ENCODE measurements at regions not wholly inside any gene's neighbourhood (a gene's known extent, or its start where the extent isn't known, plus 50 kb on each side); places are given as distances from the start of the nearest gene placed in this dataset.
"Not testable (repeated sequence)": the region's sequence is repeated elsewhere in the genome, so short reads cannot be mapped to it uniquely, and the experiment has no call there.

- DNase-seq = no peak
Observed at GRCh38 chr5:152711801-152712388, 306.8 kb upstream of the NMUR2 start.

DNA sequence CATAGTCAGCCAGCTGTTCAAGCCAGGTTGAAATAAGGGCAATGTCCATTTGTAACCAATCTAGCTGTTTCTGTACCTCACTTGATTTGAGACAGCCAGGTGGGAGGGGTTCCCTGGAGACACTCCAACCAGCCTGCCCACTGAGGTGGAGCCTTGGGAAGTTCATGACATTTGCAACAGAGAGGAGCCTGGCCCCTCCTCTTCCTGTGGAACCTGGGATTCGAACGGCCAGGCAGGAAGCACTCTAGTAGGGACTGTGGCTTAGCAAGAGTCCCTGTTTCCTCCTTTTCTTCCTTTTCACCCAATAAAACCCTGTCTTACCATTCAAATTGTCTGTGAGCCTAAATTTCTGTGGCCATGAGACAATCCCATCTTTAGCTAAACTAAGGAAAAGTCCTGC lies 312.3 kb upstream of the NMUR2 start:
- no peak for DNase-seq

GRCh38 chr5:152723482-152723881 lies 318.4 kb upstream of the NMUR2 start:
- DNase-seq = no peak

DNA sequence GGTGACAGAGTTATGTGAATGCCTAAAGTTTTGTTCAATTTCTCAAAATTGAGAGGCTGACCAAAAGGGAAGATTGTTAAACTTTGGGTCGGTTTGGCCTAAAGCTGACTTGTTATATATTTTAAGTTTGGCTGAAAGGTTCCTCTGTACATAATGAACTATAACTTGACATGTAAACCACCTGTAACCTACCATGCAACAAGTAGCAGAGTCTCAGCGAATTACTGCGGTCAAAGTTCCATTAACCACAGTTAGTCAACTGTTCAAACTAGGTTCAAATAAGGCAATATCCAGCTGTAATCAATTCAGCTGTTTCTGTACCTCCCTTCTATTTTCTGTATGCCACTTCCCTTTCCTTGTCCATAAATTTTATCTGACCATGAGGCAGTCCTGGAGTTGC lies 325.1 kb upstream of the NMUR2 start:
- no peak for DNase-seq

DNA sequence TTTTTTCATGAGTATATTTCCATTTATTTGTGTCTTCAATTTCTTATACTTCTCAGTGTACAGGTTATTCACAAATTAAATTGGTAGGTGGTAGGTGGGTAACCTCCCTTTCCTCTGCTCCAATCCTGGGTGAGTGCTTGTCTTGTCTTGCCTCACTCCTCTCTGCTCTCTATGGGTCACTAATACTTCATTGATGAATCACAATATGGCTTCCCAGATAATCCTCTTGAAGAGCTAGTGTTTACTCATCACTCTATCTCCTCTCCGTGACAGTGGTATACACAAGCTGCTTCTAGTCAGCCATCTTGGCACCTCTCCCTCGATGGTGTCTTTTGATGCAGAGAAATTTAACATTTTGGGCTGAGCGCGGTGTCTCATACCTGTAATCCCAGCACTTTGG lies 331.8 kb upstream of the NMUR2 start:
- no peak for DNase-seq

DNA sequence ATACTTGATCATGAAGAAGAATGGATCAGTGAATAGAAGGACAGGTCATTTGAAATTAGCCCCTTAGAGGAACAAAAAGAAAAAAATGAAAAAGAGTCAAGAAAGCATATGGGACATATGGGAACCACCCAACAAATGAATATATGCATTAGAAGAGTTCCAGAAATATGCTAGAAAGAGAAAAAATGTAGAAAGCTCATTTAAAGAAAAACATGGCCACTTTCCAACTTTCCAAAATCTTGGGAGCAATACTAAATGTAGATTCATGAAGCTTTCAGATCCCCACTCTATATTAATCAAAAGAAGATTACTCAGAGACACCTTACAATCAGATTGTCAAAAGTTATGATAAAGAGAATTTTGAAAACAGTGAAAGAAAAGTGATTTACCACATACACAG lies 334.8 kb upstream of the NMUR2 start:
- no peak for DNase-seq

- not testable (repeated sequence) for DNase-seq
Observed at GRCh38 chr5:152741126-152741525, 336.0 kb upstream of the NMUR2 start.

DNA sequence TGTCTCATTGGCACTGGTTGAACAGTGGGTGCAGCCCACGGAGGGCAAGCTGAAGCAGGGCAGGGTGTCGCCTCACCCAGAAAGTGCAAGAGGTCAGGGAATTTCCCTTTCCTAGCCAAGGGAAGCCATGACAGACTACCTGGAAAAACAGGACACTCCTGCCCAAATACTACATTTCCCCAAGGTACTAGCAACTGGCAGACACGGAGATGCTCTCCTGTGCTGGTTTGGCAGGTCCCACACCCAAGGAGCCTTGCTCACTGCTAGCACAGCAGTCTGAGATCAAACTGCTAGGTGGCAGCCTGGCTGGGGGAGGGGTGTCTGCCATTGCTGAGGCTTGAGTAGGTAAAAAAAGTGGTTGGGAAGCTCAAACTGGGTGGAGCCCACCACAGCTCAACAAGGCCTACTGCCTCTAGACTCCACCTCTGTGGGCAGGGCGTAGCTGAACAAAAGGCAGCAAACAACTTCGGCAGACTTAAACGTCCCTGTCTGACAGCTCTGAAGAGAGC lies 382.7 kb upstream of the NMUR2 start:
- not testable (repeated sequence) for DNase-seq

DNA sequence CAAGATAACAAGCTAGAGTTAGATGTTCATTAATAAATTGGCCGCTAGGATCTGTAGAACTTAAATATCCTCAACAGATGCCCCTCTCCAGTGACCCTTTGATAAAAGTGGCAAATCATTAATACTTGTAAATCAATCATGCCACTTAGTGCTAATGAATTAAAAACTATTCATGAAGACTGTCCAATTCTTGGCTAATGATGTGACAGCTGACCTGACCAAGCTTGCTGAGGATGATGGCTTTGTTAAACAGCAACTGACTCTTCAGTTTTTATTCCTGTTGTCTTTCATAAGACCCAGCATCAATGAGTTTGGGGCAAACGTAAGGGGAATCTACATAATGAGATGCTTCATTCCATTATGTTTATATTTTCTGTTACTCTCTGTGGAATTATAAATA lies 396.8 kb upstream of the NMUR2 start:
- no peak for DNase-seq

- DNase-seq = no peak
Observed at GRCh38 chr5:152804179-152804578, 399.1 kb upstream of the NMUR2 start.

- DNase-seq = no peak
Observed at GRCh38 chr5:152811988-152812387, 406.9 kb upstream of the NMUR2 start.

- DNase-seq = no peak
Observed at GRCh38 chr5:152813526-152813925, 408.4 kb upstream of the NMUR2 start.

DNA sequence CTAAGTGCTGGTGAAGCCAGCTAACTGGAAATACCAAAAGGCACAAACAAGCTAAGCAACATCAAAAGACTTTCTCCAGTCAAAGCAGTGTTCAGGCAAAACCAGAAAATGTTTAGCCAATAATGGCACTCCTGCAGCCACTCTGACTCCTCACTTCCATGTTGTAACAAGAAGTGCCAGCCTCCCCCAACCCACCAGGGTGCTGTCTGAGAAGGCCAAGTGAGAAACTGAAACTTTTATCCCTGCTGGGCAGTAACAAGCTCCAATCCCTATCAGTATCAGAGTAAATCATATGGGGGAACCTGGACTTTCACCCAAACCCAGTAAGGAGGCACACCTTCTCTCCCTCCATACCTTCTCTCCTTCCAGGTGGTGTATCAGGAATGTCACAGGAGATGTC lies 414.8 kb upstream of the NMUR2 start:
- DNase-seq = no peak

DNA sequence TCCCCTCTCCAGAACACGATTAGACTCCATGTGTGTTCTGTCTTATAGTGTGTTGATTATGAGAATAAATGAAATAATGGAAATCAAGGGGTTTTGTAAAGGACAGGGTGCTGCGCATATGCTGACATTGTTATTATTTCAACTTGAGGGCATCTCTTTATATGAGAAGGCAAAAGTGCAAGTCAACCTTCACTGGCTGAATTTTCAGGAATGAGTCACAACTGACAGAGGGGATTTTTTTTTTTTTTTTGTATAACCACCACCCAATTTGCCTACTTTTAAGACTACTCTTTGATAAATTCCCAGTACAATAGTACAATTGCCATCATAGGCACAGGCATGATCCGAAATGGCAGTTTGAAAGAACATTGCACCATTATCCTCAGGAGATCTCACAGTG lies 419.2 kb upstream of the NMUR2 start:
- DNase-seq = no peak

DNA sequence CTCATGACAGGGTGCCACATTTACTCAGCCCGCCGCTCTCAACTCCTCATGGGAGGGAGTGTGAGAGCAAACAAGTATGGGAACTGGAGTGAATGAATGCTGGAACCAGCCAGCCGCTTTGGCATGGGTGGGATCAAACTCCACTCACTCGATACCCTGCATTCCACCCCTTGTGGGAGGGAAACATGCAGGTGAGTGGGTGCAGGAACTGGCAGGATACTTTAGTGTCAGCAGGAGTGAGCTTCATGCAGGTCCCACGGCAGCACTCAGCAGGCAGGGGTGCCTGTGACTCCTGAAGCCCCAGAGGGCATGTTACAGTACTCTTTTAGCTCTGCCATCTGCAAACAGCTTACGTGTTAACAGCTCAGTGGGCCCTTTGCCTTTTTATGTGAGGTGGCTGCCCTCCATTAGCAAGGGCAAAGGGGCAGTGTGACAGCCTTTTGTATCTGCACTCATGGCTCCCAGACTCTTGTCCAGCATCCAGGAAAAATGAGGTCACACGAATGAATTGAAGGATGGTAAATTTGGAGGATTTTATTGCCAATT lies 433.2 kb upstream of the NMUR2 start:
- DNase-seq = no peak

GRCh38 chr5:152844713-152845112 lies 439.6 kb upstream of the NMUR2 start:
- DNase-seq = no peak

- DNase-seq = no peak
Observed at GRCh38 chr5:152853361-152853760, 448.3 kb upstream of the NMUR2 start.

DNA sequence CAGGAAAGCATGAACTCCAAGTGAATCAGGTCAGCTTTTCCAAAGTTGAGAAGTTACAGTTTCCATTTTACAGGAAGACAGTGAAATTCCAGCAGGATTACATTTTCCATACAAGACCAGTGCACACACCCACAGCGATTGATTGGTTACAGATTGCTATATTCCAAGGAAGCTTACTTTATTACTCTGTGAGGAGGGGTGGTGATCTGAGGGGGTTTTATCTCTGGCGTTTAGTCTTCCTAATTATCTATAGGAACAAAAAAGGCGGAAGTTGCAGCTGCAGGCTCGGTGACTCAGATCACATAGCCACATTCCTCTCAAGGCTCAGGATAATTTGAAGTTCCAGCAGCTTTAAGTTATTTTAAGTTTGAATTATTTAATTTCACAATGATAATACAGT lies 450.4 kb upstream of the NMUR2 start:
- DNase-seq = no peak

DNA sequence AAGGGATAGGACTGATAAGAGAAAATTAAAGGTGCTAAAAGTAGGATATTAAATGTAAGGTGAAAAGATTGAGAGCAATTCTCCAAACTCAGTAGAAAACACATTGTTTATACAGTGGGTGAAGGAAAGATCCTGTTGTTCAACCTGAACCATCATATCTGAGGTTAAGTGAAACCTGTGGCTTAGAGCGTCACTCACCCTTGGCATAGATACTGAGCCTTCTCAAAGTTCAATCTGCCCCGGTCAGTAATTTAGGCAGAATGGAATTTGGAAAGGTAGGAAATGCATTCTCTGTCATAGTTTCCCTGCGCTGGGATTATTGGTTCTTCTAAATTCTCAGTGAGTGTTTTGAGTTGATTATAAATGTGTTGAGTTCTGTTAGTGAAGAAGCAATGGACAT lies 456.2 kb upstream of the NMUR2 start:
- DNase-seq = no peak

DNA sequence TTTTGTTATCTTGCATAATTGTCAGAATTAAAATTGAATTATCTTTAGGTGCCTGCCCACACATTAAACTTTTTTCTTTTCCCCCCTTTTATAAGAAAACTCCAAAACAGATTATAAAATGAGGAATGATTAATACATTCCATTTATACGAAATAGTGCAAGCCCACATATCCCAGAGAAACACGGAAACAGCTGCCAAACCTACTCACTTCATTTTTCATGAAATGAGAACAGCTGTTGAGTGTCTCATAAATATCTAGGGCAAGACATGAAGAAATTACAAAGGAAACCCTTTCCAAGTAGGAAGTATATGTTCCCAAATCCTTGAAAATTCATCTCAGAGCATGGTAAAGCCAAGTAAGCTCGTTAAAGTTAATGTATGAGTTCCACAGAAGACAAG lies 459.4 kb upstream of the NMUR2 start:
- no peak for DNase-seq

GRCh38 chr5:152864991-152865390 lies 459.9 kb upstream of the NMUR2 start:
- DNase-seq = no peak

DNA sequence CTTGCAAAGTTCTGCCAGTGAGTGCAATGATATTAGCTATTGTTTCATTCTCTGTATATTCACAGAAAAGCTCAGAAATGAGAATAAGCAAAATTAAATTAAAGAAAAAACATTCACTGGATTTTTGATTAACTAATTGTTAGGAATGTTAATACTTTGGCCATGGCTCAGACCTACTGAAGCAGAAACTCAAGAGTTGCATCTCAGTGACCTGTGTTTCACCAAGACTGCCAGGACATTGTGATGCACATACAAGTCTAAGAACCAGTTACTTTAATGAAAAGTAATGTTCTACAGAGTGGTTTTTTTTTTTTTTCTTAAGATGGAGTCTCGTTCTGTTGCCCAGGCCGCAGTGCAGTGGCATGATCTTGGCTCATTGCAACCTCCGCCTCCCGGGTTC lies 464.9 kb upstream of the NMUR2 start:
- DNase-seq = no peak

DNA sequence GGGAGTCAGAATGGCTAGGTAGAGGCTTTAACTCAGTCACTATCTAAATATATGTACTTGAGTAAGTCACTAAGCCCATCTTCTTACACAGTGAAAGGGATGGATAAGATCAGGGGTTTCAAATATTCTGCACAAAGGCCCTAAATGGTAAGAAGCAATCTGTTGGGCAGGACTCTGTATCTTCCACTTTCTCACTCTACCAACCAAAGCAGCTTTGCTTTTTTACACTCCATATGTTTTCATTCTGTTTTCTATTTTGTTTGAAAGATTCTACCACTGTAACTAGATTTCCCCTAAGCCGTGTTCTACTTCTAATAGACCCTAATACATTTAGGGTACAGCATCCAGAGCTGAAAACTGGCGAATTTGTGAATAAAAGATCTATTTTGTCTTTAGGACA lies 477.5 kb upstream of the NMUR2 start:
- DNase-seq = no peak

DNA sequence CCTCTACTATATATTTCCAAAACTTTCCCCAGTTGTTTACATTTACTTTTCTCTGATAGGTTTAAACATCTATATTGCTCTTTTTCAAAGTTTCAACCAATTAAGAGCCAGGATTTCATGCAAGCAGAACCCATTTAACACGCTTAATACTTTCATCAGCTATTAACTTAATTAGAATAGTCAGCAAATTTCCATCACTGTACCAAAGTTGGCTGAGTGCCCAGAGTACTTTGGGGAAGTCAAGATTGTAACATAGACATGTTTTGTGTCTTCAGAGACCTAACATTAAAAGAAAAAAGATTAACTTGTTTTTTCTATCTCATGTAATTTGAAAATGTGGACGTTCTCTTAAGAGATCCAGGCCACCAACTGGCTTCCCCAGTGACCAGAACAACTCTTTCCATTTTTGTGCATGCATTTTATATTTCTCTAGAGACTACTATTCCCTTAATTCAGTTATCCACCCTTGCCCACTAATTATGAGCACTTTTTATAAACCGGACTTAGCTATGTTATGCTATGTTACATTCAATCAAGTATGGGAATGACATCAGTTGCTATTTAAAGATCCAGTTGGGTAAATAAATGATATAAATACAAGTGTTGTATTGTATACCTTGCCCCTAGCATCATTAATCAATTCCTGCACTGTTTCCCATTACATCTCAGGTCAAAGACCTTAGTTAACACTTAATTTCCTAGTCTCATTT lies 478.1 kb upstream of the NMUR2 start:
- no peak for DNase-seq

DNA sequence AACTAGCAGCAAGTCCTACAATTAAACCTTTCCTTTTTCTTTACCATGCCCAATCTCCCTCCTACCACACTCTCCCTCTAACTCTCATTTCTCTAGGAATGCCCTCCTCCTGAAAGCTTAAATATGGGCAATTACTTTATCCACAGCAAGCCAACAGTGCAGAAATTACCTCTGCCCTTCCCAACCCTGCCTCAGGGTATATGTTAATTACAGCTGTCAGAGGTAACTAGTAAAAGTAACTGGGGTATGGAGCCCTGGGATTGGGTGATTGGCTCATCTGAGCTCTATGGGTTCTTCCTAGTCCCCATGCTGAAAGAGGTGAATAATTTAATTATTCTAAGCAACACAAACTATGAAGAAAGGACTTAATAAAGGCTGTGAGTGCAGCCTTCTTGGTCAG lies 478.9 kb upstream of the NMUR2 start:
- no peak for DNase-seq

Data from NCI-H2029 (cell line).